ENCODE measurements at regions not wholly inside any gene's neighbourhood (a gene's known extent, or its start where the extent isn't known, plus 50 kb on each side); places are given as distances from the start of the nearest gene placed in this dataset.
"Not testable (repeated sequence)": the region's sequence is repeated elsewhere in the genome, so short reads cannot be mapped to it uniquely, and the experiment has no call there.

- DNase-seq: no peak
- no peak for ATAC-seq
- H3K9me3 ChIP-seq (ENCODE audit: control insufficient read depth, low read length, poor library complexity, severe bottlenecking): no peaks in the 10 kb centered on the region
- no peaks in the 10 kb centered on the region for H3K36me3 Mint-ChIP-seq (ENCODE audit: low read depth)
- H3K27ac Mint-ChIP-seq: no peak overlapping the region
- no peak overlapping the region for H3K4me3 Mint-ChIP-seq
- H3K27me3 Mint-ChIP-seq: peaks cover 30% of the 10 kb centered on the region
- H3K4me1 Mint-ChIP-seq: no peaks in the 10 kb centered on the region
Measured at GRCh38 chr5:67942421-67942820, 273.1 kb upstream of the PIK3R1 start.

- DNase-seq (no peak), ATAC-seq (no peak)
- no peak overlapping the region for H3K27ac Mint-ChIP-seq
- H3K9me3 ChIP-seq (ENCODE audit: control insufficient read depth, low read length, poor library complexity, severe bottlenecking): no peaks in the 10 kb centered on the region
- H3K4me1 Mint-ChIP-seq: no peaks in the 10 kb centered on the region
- H3K27me3 Mint-ChIP-seq: peaks cover 30% of the 10 kb centered on the region
- no peak overlapping the region for H3K4me3 Mint-ChIP-seq
- no peaks in the 10 kb centered on the region for H3K36me3 Mint-ChIP-seq (ENCODE audit: low read depth)
Measured at GRCh38 chr5:67941614-67942401, 273.7 kb upstream of the PIK3R1 start.

- Mint-ChIP-seq H3K27me3 (peaks cover 21% of the 10 kb centered on the region), H3K4me1 (no peaks in the 10 kb centered on the region), H3K27ac (no peak overlapping the region), H3K36me3 (ENCODE audit: low read depth) (peaks cover 2% of the 10 kb centered on the region), H3K4me3 (no peak overlapping the region)
- no peaks in the 10 kb centered on the region for H3K9me3 ChIP-seq (ENCODE audit: control insufficient read depth, low read length, poor library complexity, severe bottlenecking)
- DNase-seq (no peak), ATAC-seq (no peak)
Measured at GRCh38 chr5:67935908-67936566, 279.5 kb upstream of the PIK3R1 start.

GRCh38 chr5:67934976-67935375 is 280.6 kb upstream of the PIK3R1 start:
- no peak overlapping the region for H3K4me3 Mint-ChIP-seq

GRCh38 chr5:67925511-67925910 is 290.0 kb upstream of the PIK3R1 start:
- no peak overlapping the region for H3K4me3 Mint-ChIP-seq
- peaks cover 10% of the 10 kb centered on the region for H3K27me3 Mint-ChIP-seq
- no peaks in the 10 kb centered on the region for H3K4me1 Mint-ChIP-seq
- H3K36me3 Mint-ChIP-seq (ENCODE audit: low read depth): peaks cover 1% of the 10 kb centered on the region
- ATAC-seq: no peak
- no peak for DNase-seq
- no peak overlapping the region for H3K27ac Mint-ChIP-seq
- no peaks in the 10 kb centered on the region for H3K9me3 ChIP-seq (ENCODE audit: control insufficient read depth, low read length, poor library complexity, severe bottlenecking)

More at GRCh38 chr5:67934976-67935375, 280.6 kb upstream of the PIK3R1 start:
- H3K36me3 Mint-ChIP-seq (ENCODE audit: low read depth): peaks cover 3% of the 10 kb centered on the region
- DNase-seq (no peak), ATAC-seq (no peak)
- H3K4me1 Mint-ChIP-seq: no peaks in the 10 kb centered on the region
- no peak overlapping the region for H3K27ac Mint-ChIP-seq
- peaks cover 16% of the 10 kb centered on the region for H3K27me3 Mint-ChIP-seq
- H3K9me3 ChIP-seq (ENCODE audit: control insufficient read depth, low read length, poor library complexity, severe bottlenecking): no peaks in the 10 kb centered on the region

GRCh38 chr5:67921004-67921601 is 294.5 kb upstream of the PIK3R1 start:
- H3K4me3 Mint-ChIP-seq: no peak overlapping the region
- no peaks in the 10 kb centered on the region for H3K4me1 Mint-ChIP-seq
- DNase-seq: no peak
- no peak for ATAC-seq
- no peaks in the 10 kb centered on the region for H3K9me3 ChIP-seq (ENCODE audit: control insufficient read depth, low read length, poor library complexity, severe bottlenecking)
- no peak overlapping the region for H3K27ac Mint-ChIP-seq
- H3K36me3 Mint-ChIP-seq (ENCODE audit: low read depth): no peaks in the 10 kb centered on the region
- peaks cover 12% of the 10 kb centered on the region for H3K27me3 Mint-ChIP-seq

GRCh38 chr5:67919532-67919931 is 296.0 kb upstream of the PIK3R1 start:
- H3K36me3 Mint-ChIP-seq (ENCODE audit: low read depth); DNase-seq; H3K27ac Mint-ChIP-seq; ATAC-seq; H3K4me3 Mint-ChIP-seq; H3K9me3 ChIP-seq (ENCODE audit: control insufficient read depth, low read length, poor library complexity, severe bottlenecking); H3K4me1 Mint-ChIP-seq: not testable (repeated sequence)
- H3K27me3 Mint-ChIP-seq: peaks cover 16% of the 10 kb centered on the region

GRCh38 chr5:67917561-67917960 is 298.0 kb upstream of the PIK3R1 start:
- Mint-ChIP-seq H3K36me3 (ENCODE audit: low read depth) (no peaks in the 10 kb centered on the region), H3K4me3 (no peak overlapping the region), H3K27ac (no peak overlapping the region), H3K27me3 (peaks cover 27% of the 10 kb centered on the region), H3K4me1 (no peaks in the 10 kb centered on the region)
- no peak for ATAC-seq
- DNase-seq: no peak
- no peaks in the 10 kb centered on the region for H3K9me3 ChIP-seq (ENCODE audit: control insufficient read depth, low read length, poor library complexity, severe bottlenecking)

GRCh38 chr5:67910546-67910945 is 305.0 kb upstream of the PIK3R1 start:
- no peaks in the 10 kb centered on the region for H3K36me3 Mint-ChIP-seq (ENCODE audit: low read depth)
- no peak for ATAC-seq
- peaks cover 2% of the 10 kb centered on the region for H3K4me1 Mint-ChIP-seq
- no peak overlapping the region for H3K4me3 Mint-ChIP-seq
- H3K27ac Mint-ChIP-seq: no peak overlapping the region
- DNase-seq: no peak
- H3K9me3 ChIP-seq (ENCODE audit: control insufficient read depth, low read length, poor library complexity, severe bottlenecking): no peaks in the 10 kb centered on the region
- H3K27me3 Mint-ChIP-seq: peaks cover 31% of the 10 kb centered on the region

GRCh38 chr5:67908126-67908765 is 307.3 kb upstream of the PIK3R1 start:
- Mint-ChIP-seq H3K4me1 (peaks cover 2% of the 10 kb centered on the region), H3K27me3 (peaks cover 19% of the 10 kb centered on the region), H3K36me3 (ENCODE audit: low read depth) (no peaks in the 10 kb centered on the region), H3K27ac (no peak overlapping the region), H3K4me3 (no peak overlapping the region)
- H3K9me3 ChIP-seq (ENCODE audit: control insufficient read depth, low read length, poor library complexity, severe bottlenecking): no peaks in the 10 kb centered on the region
- no peak for ATAC-seq
- DNase-seq: no peak

- H3K9me3 ChIP-seq (ENCODE audit: control insufficient read depth, low read length, poor library complexity, severe bottlenecking): no peaks in the 10 kb centered on the region
- ATAC-seq (no peak), DNase-seq (no peak)
- Mint-ChIP-seq H3K4me1 (no peaks in the 10 kb centered on the region), H3K4me3 (no peak overlapping the region), H3K27ac (no peak overlapping the region), H3K36me3 (ENCODE audit: low read depth) (no peaks in the 10 kb centered on the region), H3K27me3 (peaks cover 17% of the 10 kb centered on the region)
Measured at GRCh38 chr5:67904366-67904765, 311.2 kb upstream of the PIK3R1 start.

GRCh38 chr5:67903656-67904055 is 311.9 kb upstream of the PIK3R1 start:
- Mint-ChIP-seq H3K27me3 (peaks cover 17% of the 10 kb centered on the region), H3K4me3 (no peak overlapping the region), H3K4me1 (no peaks in the 10 kb centered on the region), H3K27ac (no peak overlapping the region), H3K36me3 (ENCODE audit: low read depth) (no peaks in the 10 kb centered on the region)
- no peak for ATAC-seq
- DNase-seq: no peak
- H3K9me3 ChIP-seq (ENCODE audit: control insufficient read depth, low read length, poor library complexity, severe bottlenecking): no peaks in the 10 kb centered on the region

GRCh38 chr5:67903121-67903520 is 312.4 kb upstream of the PIK3R1 start:
- DNase-seq: no peak
- Mint-ChIP-seq H3K27ac (no peak overlapping the region), H3K36me3 (ENCODE audit: low read depth) (no peaks in the 10 kb centered on the region), H3K4me3 (no peak overlapping the region), H3K27me3 (peaks cover 13% of the 10 kb centered on the region), H3K4me1 (no peaks in the 10 kb centered on the region)
- H3K9me3 ChIP-seq (ENCODE audit: control insufficient read depth, low read length, poor library complexity, severe bottlenecking): no peaks in the 10 kb centered on the region
- ATAC-seq: no peak
